Stimulated activated CD8-positive, alpha-beta memory T cell treated with anti-CD3 and anti-CD28 coated beads, Interleukin-7, amount 100 ng/mL, for 48 hours (primary cell): ENCODE measurements at regions not wholly inside any gene's neighbourhood (a gene's known extent, or its start where the extent isn't known, plus 50 kb on each side); places are given as distances from the start of the nearest gene placed in this dataset.

Source experiments
- DNase-seq, 2 donors: peaks; one replicate each; pipeline ENCODE4 v3.0.0-alpha.2; 2020; ENCODE audit warnings: low read depth in 1 of 2; ENCODE audit errors: extremely low read depth in 1 of 2

GRCh38 chr6:135789375-135790050 lies 62.0 kb upstream of the PDE7B start:
- no peak for DNase-seq

GRCh38 chr6:135791441-135791840 lies 60.1 kb upstream of the PDE7B start:
- no peak for DNase-seq

GRCh38 chr6:135796643-135797305 lies 54.7 kb upstream of the PDE7B start:
- no peak for DNase-seq

GRCh38 chr6:135797361-135797760 lies 54.1 kb upstream of the PDE7B start:
- DNase-seq = no peak

GRCh38 chr6:135798751-135799515 lies 52.6 kb upstream of the PDE7B start:
- DNase-seq = no peak
